Germinal center (tissue), 1 donor: ENCODE measurements at regions not wholly inside any gene's neighbourhood (a gene's known extent, or its start where the extent isn't known, plus 50 kb on each side); places are given as distances from the start of the nearest gene placed in this dataset.
"Not testable (repeated sequence)": the region's sequence is repeated elsewhere in the genome, so short reads cannot be mapped to it uniquely, and the experiment has no call there.

ENCODE experiments used
- DNase-seq: peaks from one replicate; pipeline ENCODE4 v3.0.0; 2012; ENCODE audit warnings: mixed read lengths, low spot score

GRCh38 chr2:56510610-56511009 lies 326.8 kb downstream of the CCDC85A start:
- no peak for DNase-seq

DNA sequence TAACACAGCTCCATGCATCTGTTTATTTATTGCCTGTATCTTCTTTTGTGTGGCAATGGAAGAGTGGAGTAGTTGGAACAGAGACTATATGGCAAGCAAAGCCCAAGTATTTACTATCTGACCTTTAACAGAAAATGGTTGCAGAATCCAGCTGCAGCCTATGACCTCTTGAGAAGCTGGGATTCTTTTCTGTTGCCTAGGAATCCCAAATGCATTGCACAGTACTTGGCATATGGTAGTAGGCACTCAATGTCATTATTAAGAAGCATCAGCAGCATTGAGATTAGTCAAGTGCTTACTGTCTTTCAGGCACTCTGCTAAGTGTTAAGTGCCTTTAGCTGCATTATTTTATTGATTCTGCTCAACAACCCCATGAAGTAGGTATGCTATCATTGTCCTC lies 331.6 kb downstream of the CCDC85A start:
- no peak for DNase-seq

- DNase-seq, result no peak
Measured at GRCh38 chr2:56519806-56520205, 336.0 kb downstream of the CCDC85A start.

- no peak for DNase-seq
Measured at GRCh38 chr2:56522605-56523089, 338.9 kb downstream of the CCDC85A start.

- DNase-seq, result no peak
Measured at GRCh38 chr2:56523816-56524215, 340.0 kb downstream of the CCDC85A start.

GRCh38 chr2:56531668-56532420 lies 348.1 kb downstream of the CCDC85A start:
- DNase-seq, result no peak

DNA sequence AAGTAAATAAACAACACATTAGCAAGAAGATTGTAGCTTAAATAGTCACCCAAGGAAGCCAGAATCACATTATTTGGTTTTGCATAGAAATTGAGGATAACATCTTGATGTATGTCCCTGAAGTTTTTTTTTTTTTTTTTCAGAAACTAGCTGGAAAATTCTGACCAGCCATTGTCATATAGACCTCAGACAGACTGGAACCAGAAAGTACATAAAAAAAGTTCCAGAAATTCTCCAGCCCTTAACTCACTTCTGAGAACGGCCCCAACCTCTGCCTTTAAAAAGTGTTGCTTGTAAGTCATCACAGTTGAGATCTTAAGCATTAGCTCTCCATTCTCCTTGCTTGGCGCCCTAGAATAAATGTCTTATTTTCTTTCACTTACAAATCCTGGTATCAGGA lies 350.5 kb downstream of the CCDC85A start:
- DNase-seq, result no peak

- DNase-seq, result no peak
Measured at GRCh38 chr2:56537756-56538155, 354.0 kb downstream of the CCDC85A start.

DNA sequence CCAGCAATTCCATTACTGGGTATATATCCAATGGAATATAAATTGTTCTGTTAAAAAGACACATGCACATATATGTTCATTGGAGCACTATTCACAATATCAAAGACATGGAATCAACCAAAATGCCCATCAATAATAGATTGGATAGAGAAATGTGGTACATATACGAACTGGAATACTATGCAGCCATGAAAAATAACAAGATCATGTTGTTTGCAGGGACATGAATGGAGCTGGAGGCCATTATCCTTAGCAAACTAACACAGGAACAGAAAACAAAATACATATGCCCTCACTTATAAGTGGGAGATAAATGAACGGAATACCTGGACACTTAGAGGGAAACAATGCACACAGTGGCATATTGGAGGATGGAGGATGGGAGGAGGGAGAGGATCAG lies 355.8 kb downstream of the CCDC85A start:
- no peak for DNase-seq

DNA sequence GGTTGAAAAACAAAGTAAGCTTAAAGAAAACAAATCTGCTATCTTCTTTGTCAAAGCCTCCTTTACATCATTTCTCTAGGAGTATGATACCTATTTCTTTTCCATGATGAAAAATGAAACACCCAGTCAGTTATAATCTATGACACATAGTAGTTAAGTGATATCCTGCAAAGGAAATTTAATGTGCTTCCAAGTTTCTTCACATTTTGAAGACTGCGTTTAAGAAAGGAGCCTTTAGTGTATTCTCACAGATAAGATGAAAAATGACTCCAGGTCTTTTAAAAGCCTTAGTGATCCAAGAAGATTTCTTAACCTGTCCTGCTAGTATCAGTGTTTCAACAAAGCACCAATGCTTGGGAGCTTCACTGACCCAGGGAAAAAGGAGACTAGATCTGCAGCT lies 356.7 kb downstream of the CCDC85A start:
- DNase-seq, result no peak

- no peak for DNase-seq
Measured at GRCh38 chr2:56540916-56541315, 357.1 kb downstream of the CCDC85A start.

- no peak for DNase-seq
Measured at GRCh38 chr2:56542213-56542612, 358.4 kb downstream of the CCDC85A start.

- no peak for DNase-seq
Measured at GRCh38 chr2:56565143-56565542, 381.4 kb downstream of the CCDC85A start.

GRCh38 chr2:56571074-56571473 lies 387.3 kb downstream of the CCDC85A start:
- DNase-seq, result no peak

- DNase-seq, result no peak
Measured at GRCh38 chr2:56576001-56576400, 392.2 kb downstream of the CCDC85A start.

GRCh38 chr2:56580242-56580641 lies 396.5 kb downstream of the CCDC85A start:
- no peak for DNase-seq

GRCh38 chr2:56582570-56582969 lies 398.8 kb downstream of the CCDC85A start:
- no peak for DNase-seq

GRCh38 chr2:56583796-56584315 lies 400.1 kb downstream of the CCDC85A start:
- no peak for DNase-seq

GRCh38 chr2:56587456-56587855 lies 403.7 kb downstream of the CCDC85A start:
- DNase-seq, result no peak

DNA sequence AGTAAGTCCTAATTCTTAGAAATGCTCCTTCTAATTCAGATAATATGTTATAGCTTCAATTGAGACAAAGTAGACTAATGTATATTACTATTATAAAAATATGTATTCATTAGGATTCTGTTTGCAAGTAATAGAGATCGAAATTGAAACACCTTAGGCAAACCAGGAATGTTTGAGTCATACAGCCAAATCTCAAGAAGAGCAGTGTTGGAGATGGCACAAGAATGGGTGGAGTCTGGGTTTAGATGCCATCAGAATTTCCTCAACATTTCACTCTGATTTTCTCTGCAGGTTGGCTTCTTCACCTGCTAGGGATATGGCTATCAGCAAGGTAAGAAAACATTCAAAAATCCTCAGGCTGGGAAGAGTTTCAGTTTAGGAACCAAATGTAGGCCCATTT lies 405.4 kb downstream of the CCDC85A start:
- no peak for DNase-seq

GRCh38 chr2:56589835-56590234 lies 406.0 kb downstream of the CCDC85A start:
- DNase-seq, result no peak

DNA sequence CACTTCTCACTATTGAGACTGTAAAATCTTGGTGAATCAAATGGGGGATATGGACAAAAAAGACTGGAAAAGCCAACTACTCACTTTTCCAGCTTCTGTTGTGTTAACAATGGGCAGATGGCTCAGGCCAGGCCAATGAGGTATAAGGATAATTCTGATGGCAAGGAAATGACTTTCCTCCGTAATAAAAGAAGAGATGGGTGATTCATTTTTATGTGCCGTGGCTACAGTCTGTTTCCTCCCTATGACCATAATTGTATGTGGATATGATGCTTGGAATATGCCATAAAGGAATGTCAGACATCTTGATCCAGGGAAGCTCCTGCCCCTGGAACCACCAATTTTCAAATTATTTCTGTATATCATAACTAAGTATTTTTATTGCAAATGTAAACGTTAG lies 406.8 kb downstream of the CCDC85A start:
- no peak for DNase-seq

DNA sequence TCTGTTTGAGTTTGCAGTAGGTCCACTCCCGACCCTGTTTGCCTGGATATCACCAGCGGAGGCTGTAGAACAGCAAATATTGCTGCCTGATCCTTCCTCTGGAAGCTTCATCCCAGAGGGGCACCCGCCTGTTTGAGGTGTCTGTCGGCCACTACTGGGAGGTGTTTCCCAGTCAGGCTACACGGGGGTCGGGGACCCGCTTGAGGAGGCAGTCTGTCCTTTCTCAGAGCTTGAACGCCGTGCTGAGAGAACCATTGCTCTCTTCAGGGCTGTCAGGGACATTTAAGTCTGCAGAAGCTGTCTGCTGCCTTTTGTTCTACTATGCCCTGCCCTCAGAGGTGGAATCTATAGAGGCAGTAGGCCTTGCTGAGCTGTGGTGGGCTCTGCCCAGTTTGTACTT lies 422.3 kb downstream of the CCDC85A start:
- DNase-seq, result not testable (repeated sequence)

DNA sequence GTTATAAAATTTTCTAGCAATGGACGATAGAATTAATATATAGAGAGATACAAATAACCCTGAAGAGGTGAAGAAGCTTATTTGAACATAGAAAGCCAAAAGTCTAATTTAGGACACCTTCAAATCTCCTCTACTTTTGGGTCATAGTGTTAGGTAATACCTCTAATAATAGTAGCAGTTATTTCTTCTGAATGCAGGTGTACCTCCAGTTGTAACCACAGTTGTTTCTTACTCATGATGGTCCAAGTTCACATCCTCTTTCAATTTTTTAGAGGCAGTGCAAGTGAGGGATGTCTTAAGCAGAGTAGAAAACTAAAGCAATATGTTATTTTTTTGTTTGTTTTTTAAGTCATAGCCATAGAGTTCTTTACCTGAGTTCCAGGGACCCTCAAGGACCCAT lies 429.5 kb downstream of the CCDC85A start:
- DNase-seq, result no peak
